ENCODE measurements at regions not wholly inside any gene's neighbourhood (a gene's known extent, or its start where the extent isn't known, plus 50 kb on each side); places are given as distances from the start of the nearest gene placed in this dataset.
"Not testable (repeated sequence)": the region's sequence is repeated elsewhere in the genome, so short reads cannot be mapped to it uniquely, and the experiment has no call there.

GRCh38 chr13:50543782-50544181 lies 299.7 kb downstream of the DLEU7 start:
- Mint-ChIP-seq H3K4me3 (no peak overlapping the region), H3K27me3 (no peaks in the 10 kb centered on the region), H3K4me1 (peaks cover 3% of the 10 kb centered on the region), H3K27ac (no peak overlapping the region), H3K9me3 (ENCODE audit: insufficient read depth) (peaks cover 4% of the 10 kb centered on the region)
- H3K9me3 ChIP-seq (ENCODE audit: control extremely low read depth in 1 of 3, control insufficient read depth in 2 of 3, insufficient read depth in 1 of 3, low read length in 2 of 3) = peaks cover 0 to 6% (median 2%) of the 10 kb centered on the region in 3 donors
- no peak overlapping the region for H3K4me3 ChIP-seq (ENCODE audit: control extremely low read depth in 1 of 5, extremely low read depth in 1 of 5, insufficient read depth in 1 of 5, low read depth in 2 of 5, low read length in 4 of 5)
- intact Hi-C loops (cut with micrococcal nuclease) = no loop called here
- TF ChIP-seq, protein P1, sequence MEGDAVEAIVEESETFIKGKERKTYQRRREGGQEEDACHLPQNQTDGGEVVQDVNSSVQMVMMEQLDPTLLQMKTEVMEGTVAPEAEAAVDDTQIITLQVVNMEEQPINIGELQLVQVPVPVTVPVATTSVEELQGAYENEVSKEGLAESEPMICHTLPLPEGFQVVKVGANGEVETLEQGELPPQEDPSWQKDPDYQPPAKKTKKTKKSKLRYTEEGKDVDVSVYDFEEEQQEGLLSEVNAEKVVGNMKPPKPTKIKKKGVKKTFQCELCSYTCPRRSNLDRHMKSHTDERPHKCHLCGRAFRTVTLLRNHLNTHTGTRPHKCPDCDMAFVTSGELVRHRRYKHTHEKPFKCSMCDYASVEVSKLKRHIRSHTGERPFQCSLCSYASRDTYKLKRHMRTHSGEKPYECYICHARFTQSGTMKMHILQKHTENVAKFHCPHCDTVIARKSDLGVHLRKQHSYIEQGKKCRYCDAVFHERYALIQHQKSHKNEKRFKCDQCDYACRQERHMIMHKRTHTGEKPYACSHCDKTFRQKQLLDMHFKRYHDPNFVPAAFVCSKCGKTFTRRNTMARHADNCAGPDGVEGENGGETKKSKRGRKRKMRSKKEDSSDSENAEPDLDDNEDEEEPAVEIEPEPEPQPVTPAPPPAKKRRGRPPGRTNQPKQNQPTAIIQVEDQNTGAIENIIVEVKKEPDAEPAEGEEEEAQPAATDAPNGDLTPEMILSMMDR (IDR thresholded peaks at IDR 0.05) = no peak
- no peak for TF ChIP-seq EZH2 (IDR thresholded peaks at IDR 0.05; ENCODE audit: borderline replicate concordance, insufficient read depth, low read depth, low read length, poor library complexity, severe bottlenecking)
- no peak overlapping the region for H3K4me2 ChIP-seq (replicated peaks; ENCODE audit: low read depth, low read length, poor library complexity, severe bottlenecking)
- no peaks in the 10 kb centered on the region for H4K20me1 ChIP-seq (ENCODE audit: control insufficient read depth, insufficient read depth, low read length, poor library complexity, severe bottlenecking)
- H3K9ac ChIP-seq (ENCODE audit: low read length) = no peak overlapping the region
- ChIA-PET POLR2A (no interaction called here), CTCF (no interaction called here)
- no peaks in the 10 kb centered on the region for H3K4me1 ChIP-seq (ENCODE audit: control insufficient read depth in 2 of 2, insufficient read depth in 2 of 2, low read length in 2 of 2)
- H3K79me2 ChIP-seq (ENCODE audit: control insufficient read depth, insufficient read depth, low read length) = no peaks in the 10 kb centered on the region
- H2AFZ ChIP-seq (ENCODE audit: insufficient read depth, low read depth, low read length, poor library complexity, severe bottlenecking) = no peak overlapping the region
- ATAC-seq (ENCODE audit: low read depth) (no peak), DNase-seq (no peak)
- no peak overlapping the region for H3K27ac ChIP-seq (ENCODE audit: low read length in 2 of 2)
- H3K36me3 ChIP-seq (replicated peaks in 1 of 2; ENCODE audit: control extremely low read depth in 1 of 2, control insufficient read depth in 1 of 2, extremely low read depth in 1 of 2, insufficient read depth in 2 of 2, low read length in 1 of 2) = no peaks in the 10 kb centered on the region
- WGBS (ENCODE audit: insufficient coverage) = no CpG with 5 or more reads among the region's 6 CpGs
- no peaks in the 10 kb centered on the region for H3K27me3 ChIP-seq (replicated peaks in 1 of 4; ENCODE audit: control extremely low read depth in 1 of 4, control insufficient read depth in 3 of 4, insufficient read depth in 4 of 4, low read length in 3 of 4)

DNA sequence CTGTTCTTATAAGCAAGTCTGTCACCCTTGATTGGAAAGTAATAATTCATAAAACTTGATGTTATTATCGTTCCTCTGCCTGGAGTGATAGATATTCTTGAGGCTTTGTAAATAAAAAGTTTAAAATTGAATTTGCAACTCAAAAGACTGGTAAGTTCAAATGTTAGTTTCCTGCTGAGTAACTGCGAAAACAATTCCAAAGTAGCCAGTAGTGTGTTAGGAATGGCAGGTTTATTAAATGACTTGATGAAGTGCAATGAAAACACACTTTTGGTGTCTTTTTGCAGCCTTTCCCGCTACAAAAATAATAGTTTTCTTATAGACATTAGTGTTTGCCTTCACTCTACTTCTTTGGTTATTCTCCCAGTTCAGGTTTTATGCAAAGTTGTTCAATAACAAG lies 299.3 kb downstream of the DLEU7 start:
- H3K9me3 ChIP-seq (ENCODE audit: control extremely low read depth in 1 of 3, control insufficient read depth in 2 of 3, insufficient read depth in 1 of 3, low read length in 2 of 3) = peaks cover 0 to 2% (median 2%) of the 10 kb centered on the region in 3 donors
- H3K4me3 ChIP-seq (ENCODE audit: control extremely low read depth in 1 of 5, extremely low read depth in 1 of 5, insufficient read depth in 1 of 5, low read depth in 2 of 5, low read length in 4 of 5) = no peak overlapping the region
- H3K36me3 ChIP-seq (replicated peaks in 1 of 2; ENCODE audit: control extremely low read depth in 1 of 2, control insufficient read depth in 1 of 2, extremely low read depth in 1 of 2, insufficient read depth in 2 of 2, low read length in 1 of 2) = no peaks in the 10 kb centered on the region
- H3K79me2 ChIP-seq (ENCODE audit: control insufficient read depth, insufficient read depth, low read length) = no peaks in the 10 kb centered on the region
- no peaks in the 10 kb centered on the region for H3K9me3 Mint-ChIP-seq (ENCODE audit: insufficient read depth)
- H3K27me3 ChIP-seq (replicated peaks in 1 of 4; ENCODE audit: control extremely low read depth in 1 of 4, control insufficient read depth in 3 of 4, insufficient read depth in 4 of 4, low read length in 3 of 4) = no peaks in the 10 kb centered on the region
- H3K4me2 ChIP-seq (replicated peaks; ENCODE audit: low read depth, low read length, poor library complexity, severe bottlenecking) = no peak overlapping the region
- no peaks in the 10 kb centered on the region for H3K27me3 Mint-ChIP-seq
- no peak overlapping the region for H3K27ac Mint-ChIP-seq
- DNase-seq (no peak), ATAC-seq (ENCODE audit: low read depth) (no peak)
- no peaks in the 10 kb centered on the region for H3K4me1 ChIP-seq (ENCODE audit: control insufficient read depth in 2 of 2, insufficient read depth in 2 of 2, low read length in 2 of 2)
- POLR2A ChIA-PET = no interaction called here
- TF ChIP-seq EZH2 (IDR thresholded peaks at IDR 0.05; ENCODE audit: borderline replicate concordance, insufficient read depth, low read depth, low read length, poor library complexity, severe bottlenecking) = no peak
- TF ChIP-seq, protein P1 (IDR thresholded peaks at IDR 0.05) = no peak
- no peak overlapping the region for H3K27ac ChIP-seq (ENCODE audit: low read length in 2 of 2)
- CTCF ChIA-PET = no interaction called here
- peaks cover 4% of the 10 kb centered on the region for H3K4me1 Mint-ChIP-seq
- H2AFZ ChIP-seq (ENCODE audit: insufficient read depth, low read depth, low read length, poor library complexity, severe bottlenecking) = no peak overlapping the region
- H3K4me3 Mint-ChIP-seq = no peak overlapping the region
- H3K9ac ChIP-seq (ENCODE audit: low read length) = no peak overlapping the region
- WGBS (ENCODE audit: insufficient coverage) = 100% methylated on average over 2 of the region's 3 CpGs
- no peaks in the 10 kb centered on the region for H4K20me1 ChIP-seq (ENCODE audit: control insufficient read depth, insufficient read depth, low read length, poor library complexity, severe bottlenecking)
- intact Hi-C loops (cut with micrococcal nuclease) = no loop called here

DNA sequence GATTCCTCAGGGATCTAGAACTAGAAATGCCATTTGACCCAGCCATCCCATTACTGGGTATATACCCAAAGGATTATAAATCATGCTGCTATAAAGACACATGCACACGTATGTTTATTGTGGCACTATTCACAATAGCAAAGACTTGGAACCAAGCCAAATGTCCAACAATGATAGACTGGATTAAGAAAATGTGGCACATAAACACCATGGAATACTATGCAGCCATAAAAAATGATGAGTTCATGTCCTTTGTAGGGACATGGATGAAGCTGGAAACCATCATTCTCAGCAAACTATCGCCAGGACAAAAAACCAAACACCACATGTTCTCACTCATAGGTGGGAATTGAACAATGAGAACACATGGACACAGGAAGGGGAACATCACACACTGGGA lies 296.3 kb downstream of the DLEU7 start:
- H4K20me1 ChIP-seq (ENCODE audit: control insufficient read depth, insufficient read depth, low read length, poor library complexity, severe bottlenecking); ATAC-seq (ENCODE audit: low read depth); intact Hi-C loops (cut with micrococcal nuclease); H3K4me1 ChIP-seq (ENCODE audit: control insufficient read depth in 2 of 2, insufficient read depth in 2 of 2, low read length in 2 of 2); H3K27me3 ChIP-seq (replicated peaks in 1 of 4; ENCODE audit: control extremely low read depth in 1 of 4, control insufficient read depth in 3 of 4, insufficient read depth in 4 of 4, low read length in 3 of 4); H2AFZ ChIP-seq (ENCODE audit: insufficient read depth, low read depth, low read length, poor library complexity, severe bottlenecking); H3K9ac ChIP-seq (ENCODE audit: low read length); H3K27ac ChIP-seq (ENCODE audit: low read length in 2 of 2); POLR2A ChIA-PET; H3K27ac Mint-ChIP-seq; CTCF ChIA-PET; H3K9me3 ChIP-seq (ENCODE audit: control extremely low read depth in 1 of 3, control insufficient read depth in 2 of 3, insufficient read depth in 1 of 3, low read length in 2 of 3); H3K27me3 Mint-ChIP-seq; H3K36me3 ChIP-seq (replicated peaks in 1 of 2; ENCODE audit: control extremely low read depth in 1 of 2, control insufficient read depth in 1 of 2, extremely low read depth in 1 of 2, insufficient read depth in 2 of 2, low read length in 1 of 2); H3K4me3 Mint-ChIP-seq; H3K9me3 Mint-ChIP-seq (ENCODE audit: insufficient read depth); H3K79me2 ChIP-seq (ENCODE audit: control insufficient read depth, insufficient read depth, low read length); DNase-seq; H3K4me3 ChIP-seq (ENCODE audit: control extremely low read depth in 1 of 5, extremely low read depth in 1 of 5, insufficient read depth in 1 of 5, low read depth in 2 of 5, low read length in 4 of 5); H3K4me2 ChIP-seq (replicated peaks; ENCODE audit: low read depth, low read length, poor library complexity, severe bottlenecking): not testable (repeated sequence)
- H3K4me1 Mint-ChIP-seq = peaks cover 10% of the 10 kb centered on the region
- no CpG with 5 or more reads among the region's 2 CpGs for WGBS (ENCODE audit: insufficient coverage)
